Urinary bladder (tissue), 3 donors: ENCODE measurements at regions not wholly inside any gene's neighbourhood (a gene's known extent, or its start where the extent isn't known, plus 50 kb on each side); places are given as distances from the start of the nearest gene placed in this dataset.

Experiments used
- DNase-seq: peaks from one replicate; pipeline ENCODE4 v3.0.0-alpha.2; 2015; ENCODE audit errors: extremely low spot score
- H3K27ac ChIP-seq: one replicate; pipeline ENCODE4 v1.5.1; 2013; ENCODE audit warnings: low read depth, mild to moderate bottlenecking, moderate library complexity
- H3K36me3 ChIP-seq: one replicate; pipeline ENCODE4 v1.6.1; 2013; ENCODE audit warnings: mild to moderate bottlenecking, moderate library complexity; ENCODE audit not compliant: insufficient read depth
- H3K4me1 ChIP-seq: one replicate; pipeline ENCODE4 v1.6.1; 2013; ENCODE audit warnings: mild to moderate bottlenecking, moderate library complexity; ENCODE audit not compliant: insufficient read depth
- H3K4me3 ChIP-seq: one replicate; pipeline ENCODE4 v1.5.1; 2013; ENCODE audit warnings: low read depth, low read length
- WGBS: extraction: QIAGEN DNeasy Blood & Tissue Kit; methylation state at CpG from one replicate; pipeline ENCODE4 v1.1.7; 2013; 5-methylcytosine and 5-hydroxymethylcytosine counted together
- donor health status: healthy with polysubstance abuse.
- donor health status: healthy.

GRCh38 chr1:84060781-84061180, 61.8 kb upstream of the TTLL7 start:
- no peaks in the 10 kb centered on the region for H3K4me1 ChIP-seq
- no peak for DNase-seq
- WGBS: 66% methylated on average over 2 of the region's 2 CpGs
- H3K27ac ChIP-seq: no peak overlapping the region
- H3K4me3 ChIP-seq: no peak overlapping the region
- no peaks in the 10 kb centered on the region for H3K36me3 ChIP-seq

- 66% methylated on average over 2 of the region's 2 CpGs for WGBS
- Histone ChIP-seq H3K4me1 (peaks cover 1% of the 10 kb centered on the region), H3K4me3 (no peak overlapping the region), H3K27ac (no peak overlapping the region), H3K36me3 (no peaks in the 10 kb centered on the region)
- no peak for DNase-seq
Observed at GRCh38 chr1:84048820-84049219, 49.9 kb upstream of the TTLL7 start.
